ENCODE measurements at regions not wholly inside any gene's neighbourhood (a gene's known extent, or its start where the extent isn't known, plus 50 kb on each side); places are given as distances from the start of the nearest gene placed in this dataset.

GRCh38 chr1:80450711-80451110 is 1350.0 kb upstream of the ADGRL2 start:
- DNase-seq, result no peak

- no peak for DNase-seq
These were observed 1352.7 kb upstream of the ADGRL2 start for GRCh38 chr1:80448081-80448480.

GRCh38 chr1:80447526-80447925 is 1353.2 kb upstream of the ADGRL2 start:
- no peak for DNase-seq

- DNase-seq, result no peak
These were observed 1355.7 kb upstream of the ADGRL2 start for GRCh38 chr1:80445033-80445432.

- no peak for DNase-seq
These were observed 1356.6 kb upstream of the ADGRL2 start for GRCh38 chr1:80444171-80444570.

GRCh38 chr1:80441664-80442063 is 1359.1 kb upstream of the ADGRL2 start:
- no peak for DNase-seq

GRCh38 chr1:80436851-80437250 is 1363.9 kb upstream of the ADGRL2 start:
- DNase-seq, result no peak

- DNase-seq, result no peak
These were observed 1372.9 kb upstream of the ADGRL2 start for GRCh38 chr1:80427881-80428280.

GRCh38 chr1:80424249-80424648 is 1376.5 kb upstream of the ADGRL2 start:
- no peak for DNase-seq

GRCh38 chr1:80418134-80418533 is 1382.6 kb upstream of the ADGRL2 start:
- no peak for DNase-seq

GRCh38 chr1:80417671-80418070 is 1383.1 kb upstream of the ADGRL2 start:
- DNase-seq, result no peak

- no peak for DNase-seq
These were observed 1386.8 kb upstream of the ADGRL2 start for GRCh38 chr1:80413969-80414368.

GRCh38 chr1:80410233-80410632 is 1390.5 kb upstream of the ADGRL2 start:
- DNase-seq, result no peak

- DNase-seq, result no peak
These were observed 1397.0 kb upstream of the ADGRL4 start for GRCh38 chr1:80403471-80403893.

- no peak for DNase-seq
These were observed 1396.1 kb upstream of the ADGRL4 start for GRCh38 chr1:80402625-80403024.

GRCh38 chr1:80401757-80402156 is 1395.2 kb upstream of the ADGRL4 start:
- no peak for DNase-seq

GRCh38 chr1:80392529-80392928 is 1386.0 kb upstream of the ADGRL4 start:
- no peak for DNase-seq

GRCh38 chr1:80385650-80386049 is 1379.1 kb upstream of the ADGRL4 start:
- no peak for DNase-seq

GRCh38 chr1:80384959-80385358 is 1378.4 kb upstream of the ADGRL4 start:
- no peak for DNase-seq

- no peak for DNase-seq
These were observed 1377.7 kb upstream of the ADGRL4 start for GRCh38 chr1:80384083-80384830.

GRCh38 chr1:80375662-80376061 is 1369.1 kb upstream of the ADGRL4 start:
- no peak for DNase-seq

GRCh38 chr1:80375109-80375508 is 1368.6 kb upstream of the ADGRL4 start:
- DNase-seq, result no peak

- DNase-seq, result no peak
These were observed 1363.2 kb upstream of the ADGRL4 start for GRCh38 chr1:80369780-80370179.

- no peak for DNase-seq
These were observed 1360.5 kb upstream of the ADGRL4 start for GRCh38 chr1:80367058-80367457.

- no peak for DNase-seq
These were observed 1359.0 kb upstream of the ADGRL4 start for GRCh38 chr1:80365359-80366021.
